Brain microvascular endothelial cell (primary cell): ENCODE measurements at regions not wholly inside any gene's neighbourhood (a gene's known extent, or its start where the extent isn't known, plus 50 kb on each side); places are given as distances from the start of the nearest gene placed in this dataset.

Experiments
- DNase-seq: peaks from one replicate; pipeline ENCODE4 v3.0.0-alpha.2; 2020
- H3K27ac ChIP-seq: fragments of 250-450 bp; sonication (Bioruptor Pico); 2 replicates; pipeline ENCODE4 v1.5.1; 2020; ENCODE audit warnings: mild to moderate bottlenecking, moderate library complexity
- H3K27me3 ChIP-seq: fragments of 250-450 bp; sonication (Bioruptor Pico); replicated peaks from 2 replicates; pipeline ENCODE4 v1.5.1; 2020; ENCODE audit warnings: mild to moderate bottlenecking
- H3K36me3 ChIP-seq: fragments of 250-450 bp; sonication (Bioruptor Pico); replicated peaks from 2 replicates; pipeline ENCODE4 v1.5.1; 2020; ENCODE audit warnings: mild to moderate bottlenecking
- H3K4me3 ChIP-seq: 2 replicates; pipeline ENCODE4 v1.5.1; 2011; ENCODE audit warnings: low read depth, mild to moderate bottlenecking, control low read depth, low read length, moderate library complexity
- in situ Hi-C: cut with HindIII; loops from 2 replicates; pipeline ENCODE4 v1.10.0; 2017; ENCODE audit warnings: low sequenced_read_pairs, low pct_ligation_motif_present
- TF ChIP-seq, protein P1 (sequence below): IDR thresholded peaks from 2 replicates; pipeline ENCODE4 v1.5.1; 2011; ENCODE audit warnings: low read depth, mild to moderate bottlenecking, moderate library complexity, low read length, control low read depth, inconsistent platforms; ENCODE audit errors: missing control alignments

- Histone ChIP-seq H3K27ac (no peak overlapping the region), H3K27me3 (no peaks in the 10 kb centered on the region), H3K4me3 (no peak overlapping the region), H3K36me3 (no peaks in the 10 kb centered on the region)
- no peak for DNase-seq
- in situ Hi-C loops: no loop called here
- TF ChIP-seq, protein P1, sequence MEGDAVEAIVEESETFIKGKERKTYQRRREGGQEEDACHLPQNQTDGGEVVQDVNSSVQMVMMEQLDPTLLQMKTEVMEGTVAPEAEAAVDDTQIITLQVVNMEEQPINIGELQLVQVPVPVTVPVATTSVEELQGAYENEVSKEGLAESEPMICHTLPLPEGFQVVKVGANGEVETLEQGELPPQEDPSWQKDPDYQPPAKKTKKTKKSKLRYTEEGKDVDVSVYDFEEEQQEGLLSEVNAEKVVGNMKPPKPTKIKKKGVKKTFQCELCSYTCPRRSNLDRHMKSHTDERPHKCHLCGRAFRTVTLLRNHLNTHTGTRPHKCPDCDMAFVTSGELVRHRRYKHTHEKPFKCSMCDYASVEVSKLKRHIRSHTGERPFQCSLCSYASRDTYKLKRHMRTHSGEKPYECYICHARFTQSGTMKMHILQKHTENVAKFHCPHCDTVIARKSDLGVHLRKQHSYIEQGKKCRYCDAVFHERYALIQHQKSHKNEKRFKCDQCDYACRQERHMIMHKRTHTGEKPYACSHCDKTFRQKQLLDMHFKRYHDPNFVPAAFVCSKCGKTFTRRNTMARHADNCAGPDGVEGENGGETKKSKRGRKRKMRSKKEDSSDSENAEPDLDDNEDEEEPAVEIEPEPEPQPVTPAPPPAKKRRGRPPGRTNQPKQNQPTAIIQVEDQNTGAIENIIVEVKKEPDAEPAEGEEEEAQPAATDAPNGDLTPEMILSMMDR: no peak
Observed at GRCh38 chr22:48963405-48963804, 864.3 kb downstream of the BRD1 start.

- Histone ChIP-seq H3K4me3 (no peak overlapping the region), H3K36me3 (no peaks in the 10 kb centered on the region), H3K27ac (no peak overlapping the region), H3K27me3 (no peaks in the 10 kb centered on the region)
- in situ Hi-C loops: no loop called here
- DNase-seq: no peak
- TF ChIP-seq, protein P1: no peak
Observed at GRCh38 chr22:48961705-48962104, 866.0 kb downstream of the BRD1 start.

DNA sequence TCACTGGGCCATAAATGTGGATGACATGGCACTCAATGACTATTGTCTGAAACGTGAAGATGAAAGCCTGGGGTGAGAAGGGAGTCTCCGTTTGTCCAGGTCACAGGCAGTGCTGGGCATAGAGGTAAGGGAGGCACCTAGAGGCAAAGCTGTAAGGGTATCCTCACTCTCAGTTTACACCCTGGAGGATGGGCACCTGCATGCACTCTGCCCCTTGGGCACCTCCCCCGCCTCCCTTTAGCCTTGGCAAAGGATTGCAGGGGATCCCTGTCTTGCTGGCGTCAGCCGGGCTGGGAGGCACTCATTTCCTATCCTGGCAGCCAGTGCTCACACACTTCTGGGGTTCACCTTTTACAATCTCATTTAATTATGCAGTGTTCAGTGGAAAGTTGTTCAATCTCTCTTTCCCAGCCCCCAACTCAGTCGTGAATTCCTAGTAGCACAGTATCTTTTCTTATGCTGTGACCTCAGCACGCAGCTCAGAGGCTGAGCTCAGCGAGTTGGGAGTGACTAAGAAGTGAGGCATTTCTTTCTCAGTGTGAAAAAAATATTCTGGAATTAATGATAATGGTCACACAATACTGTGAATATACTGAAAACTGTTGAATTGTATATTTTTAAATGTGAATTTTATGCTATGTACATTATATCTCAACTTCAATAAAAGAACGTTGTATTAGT lies 866.6 kb downstream of the BRD1 start:
- Histone ChIP-seq H3K4me3 (no peak overlapping the region), H3K27ac (no peak overlapping the region), H3K27me3 (no peaks in the 10 kb centered on the region), H3K36me3 (no peaks in the 10 kb centered on the region)
- in situ Hi-C loops: no loop called here
- TF ChIP-seq, protein P1: no peak
- DNase-seq: no peak

GRCh38 chr22:48960576-48960975 lies 867.1 kb downstream of the BRD1 start:
- no peak for DNase-seq
- Histone ChIP-seq H3K27ac (no peak overlapping the region), H3K4me3 (no peak overlapping the region), H3K27me3 (no peaks in the 10 kb centered on the region), H3K36me3 (no peaks in the 10 kb centered on the region)
- in situ Hi-C loops: no loop called here
- TF ChIP-seq, protein P1: no peak

- H3K27me3 ChIP-seq: no peaks in the 10 kb centered on the region
- no peaks in the 10 kb centered on the region for H3K36me3 ChIP-seq
- no peak overlapping the region for H3K4me3 ChIP-seq
- TF ChIP-seq, protein P1: no peak
- no peak for DNase-seq
- in situ Hi-C loops: no loop called here
- H3K27ac ChIP-seq: no peak overlapping the region
Observed at GRCh38 chr22:48959496-48959895, 868.2 kb downstream of the BRD1 start.

DNA sequence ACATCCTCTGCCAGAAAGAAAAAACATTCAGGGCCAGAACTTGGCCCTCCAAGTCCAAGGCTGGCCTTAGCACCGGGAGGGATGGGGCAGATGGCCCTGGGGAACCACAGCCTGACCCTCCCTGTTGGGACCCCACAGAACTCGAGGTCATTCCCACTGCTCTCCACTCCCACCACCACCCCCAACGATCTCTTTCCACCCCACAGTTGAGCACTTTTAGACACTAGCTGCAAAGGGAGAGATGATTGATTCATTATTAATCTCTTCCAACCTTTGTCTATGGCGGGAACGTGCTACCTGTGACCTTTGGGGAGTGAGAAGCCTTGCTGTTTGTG lies 869.7 kb downstream of the BRD1 start:
- Histone ChIP-seq H3K27ac (no peak overlapping the region), H3K27me3 (no peaks in the 10 kb centered on the region), H3K4me3 (no peak overlapping the region), H3K36me3 (no peaks in the 10 kb centered on the region)
- in situ Hi-C loops: no loop called here
- no peak for DNase-seq
- TF ChIP-seq, protein P1: no peak
